GM19035 (cell line): ENCODE measurements at regions not wholly inside any gene's neighbourhood (a gene's known extent, or its start where the extent isn't known, plus 50 kb on each side); places are given as distances from the start of the nearest gene placed in this dataset.
"Not testable (repeated sequence)": the region's sequence is repeated elsewhere in the genome, so short reads cannot be mapped to it uniquely, and the experiment has no call there.

Experiments
- ATAC-seq: cut with Tn5 transposase; IDR thresholded peaks from one replicate; pipeline ENCODE4 v1.9.1; 2021; ENCODE audit not compliant: unreplicated experiment

- no peak for ATAC-seq
These were observed 53.5 kb downstream of the PAGE2 start for GRCh38 chrX:55142206-55142918.

GRCh38 chrX:55142919-55143310 lies 54.1 kb downstream of the PAGE2 start:
- ATAC-seq = no peak

GRCh38 chrX:55143621-55144020 lies 54.8 kb downstream of the PAGE2 start:
- no peak for ATAC-seq

GRCh38 chrX:55144697-55145096 lies 55.9 kb downstream of the PAGE2 start:
- no peak for ATAC-seq

- no peak for ATAC-seq
These were observed 60.4 kb downstream of the PAGE2 start for GRCh38 chrX:55149242-55149641.

- no peak for ATAC-seq
These were observed 62.4 kb downstream of the PAGE2 start for GRCh38 chrX:55151199-55151598.

- ATAC-seq = no peak
These were observed 60.6 kb upstream of the PAGE5 start for GRCh38 chrX:55159551-55159950.

GRCh38 chrX:55160685-55161552 lies 59.2 kb upstream of the PAGE5 start:
- peak; percentile 94 for ATAC-seq

- no peak for ATAC-seq
These were observed 58.6 kb upstream of the PAGE5 start for GRCh38 chrX:55161581-55161980.

- ATAC-seq = no peak
These were observed 57.0 kb upstream of the PAGE5 start for GRCh38 chrX:55163171-55163570.

- ATAC-seq = not testable (repeated sequence)
These were observed 55.1 kb upstream of the PAGE5 start for GRCh38 chrX:55165026-55165425.

GRCh38 chrX:55167124-55167803 lies 52.9 kb upstream of the PAGE5 start:
- no peak for ATAC-seq

GRCh38 chrX:55167901-55168300 lies 52.2 kb upstream of the PAGE5 start:
- ATAC-seq = no peak

GRCh38 chrX:55169782-55170181 lies 50.4 kb upstream of the PAGE5 start:
- peak; percentile 73 for ATAC-seq
